HG03139 (cell line): ENCODE measurements at regions not wholly inside any gene's neighbourhood (a gene's known extent, or its start where the extent isn't known, plus 50 kb on each side); places are given as distances from the start of the nearest gene placed in this dataset.
"Not testable (repeated sequence)": the region's sequence is repeated elsewhere in the genome, so short reads cannot be mapped to it uniquely, and the experiment has no call there.

Source experiments
- ATAC-seq: cut with Tn5 transposase; IDR thresholded peaks from one replicate; pipeline ENCODE4 v1.9.1; 2021; ENCODE audit not compliant: unreplicated experiment

- ATAC-seq, result not testable (repeated sequence)
Measured at GRCh38 chr13:44628826-44629225, 52.7 kb upstream of the TSC22D1 start.

- no peak for ATAC-seq
Measured at GRCh38 chr13:44627441-44627840, 51.3 kb upstream of the TSC22D1 start.

GRCh38 chr13:44626176-44626575 lies 50.0 kb upstream of the TSC22D1 start:
- no peak for ATAC-seq
